Neuronal stem cell (in vitro differentiated cells): ENCODE measurements at regions not wholly inside any gene's neighbourhood (a gene's known extent, or its start where the extent isn't known, plus 50 kb on each side); places are given as distances from the start of the nearest gene placed in this dataset.

Experiments
- DNase-seq: peaks from one replicate; pipeline ENCODE4 v3.0.0-alpha.2; 2013; ENCODE audit warnings: low spot score
- H2AFZ ChIP-seq: one replicate; pipeline ENCODE4 v1.6.1; 2013; ENCODE audit warnings: mild to moderate bottlenecking, low read length, inconsistent platforms
- H2AK5ac ChIP-seq: 2 replicates; pipeline ENCODE4 v1.6.1; 2013; ENCODE audit warnings: low read depth, mild to moderate bottlenecking, inconsistent platforms, low read length, moderate library complexity, mixed read lengths
- H2BK120ac ChIP-seq: 2 replicates; pipeline ENCODE4 v1.6.1; 2013; ENCODE audit warnings: low read depth, mild to moderate bottlenecking, inconsistent platforms, low read length, moderate library complexity, mixed read lengths
- H2BK12ac ChIP-seq: one replicate; pipeline ENCODE4 v1.6.1; 2013; ENCODE audit warnings: low read length, inconsistent platforms
- H2BK15ac ChIP-seq: 2 replicates; pipeline ENCODE4 v1.6.1; 2013; ENCODE audit warnings: mild to moderate bottlenecking, low read length, inconsistent platforms, mixed read lengths
- H2BK5ac ChIP-seq: one replicate; pipeline ENCODE4 v1.6.1; 2013; ENCODE audit warnings: inconsistent platforms, mild to moderate bottlenecking, low read length, moderate library complexity
- H3K14ac ChIP-seq: one replicate; pipeline ENCODE4 v1.6.1; 2013; ENCODE audit warnings: low read length, inconsistent platforms
- H3K18ac ChIP-seq: 2 replicates; pipeline ENCODE4 v1.6.1; 2013; ENCODE audit warnings: low read length, inconsistent platforms
- H3K23ac ChIP-seq: 2 replicates; pipeline ENCODE4 v1.6.1; 2013; ENCODE audit warnings: low read depth, mild to moderate bottlenecking, mixed read lengths, low read length, inconsistent platforms; ENCODE audit not compliant: poor library complexity
- H3K27ac ChIP-seq: replicated peaks from 3 replicates; pipeline ENCODE4 v1.5.1; 2013; ENCODE audit warnings: low read length, inconsistent platforms
- H3K27me3 ChIP-seq, 3 experiments: 2 replicates each; pipeline ENCODE4 v1.6.1; 2013; ENCODE audit warnings: low read length in 3 of 3, mild to moderate bottlenecking in 2 of 3, inconsistent platforms in 1 of 3, low read depth in 1 of 3, mixed read lengths in 1 of 3, moderate library complexity in 1 of 3; ENCODE audit not compliant: control insufficient read depth in 3 of 3, insufficient read depth in 3 of 3
- H3K36me3 ChIP-seq, 2 donors: replicated peaks in 1 of 2; 2 replicates each; pipeline ENCODE4 v1.6.1; 2013; ENCODE audit warnings: low read length in 2 of 2; ENCODE audit not compliant: control insufficient read depth in 2 of 2, insufficient read depth in 2 of 2
- H3K4ac ChIP-seq: 2 replicates; pipeline ENCODE4 v1.6.1; 2013; ENCODE audit warnings: inconsistent platforms, mild to moderate bottlenecking, low read length, moderate library complexity
- H3K4me1 ChIP-seq, 2 donors: 1 replicate in 1 of 2; 2 replicates in 1 of 2; pipeline ENCODE4 v1.6.1; 2013; ENCODE audit warnings: low read length in 2 of 2, low read depth in 1 of 2; ENCODE audit not compliant: control insufficient read depth in 2 of 2, insufficient read depth in 1 of 2
- H3K4me2 ChIP-seq: one replicate; pipeline ENCODE4 v1.6.1; 2013; ENCODE audit warnings: mild to moderate bottlenecking, low read length, inconsistent platforms; ENCODE audit not compliant: insufficient read depth, poor library complexity, severe bottlenecking
- H3K4me3 ChIP-seq, 2 donors: 2 replicates each; pipeline ENCODE4 v1.5.1; 2013; ENCODE audit warnings: low read length in 2 of 2, mild to moderate bottlenecking in 2 of 2, inconsistent platforms in 1 of 2, moderate library complexity in 1 of 2
- H3K79me1 ChIP-seq: one replicate; pipeline ENCODE4 v1.6.1; 2013; ENCODE audit warnings: low read depth, mild to moderate bottlenecking, inconsistent platforms, low read length, moderate library complexity
- H3K9ac ChIP-seq: one replicate; pipeline ENCODE4 v1.6.1; 2013; ENCODE audit warnings: mild to moderate bottlenecking, low read depth, low read length, inconsistent platforms; ENCODE audit not compliant: poor library complexity
- H3K9me3 ChIP-seq, 2 donors: replicated peaks in 1 of 2; 2 replicates each; pipeline versions ENCODE3 to v1.6.1; 2013; ENCODE audit warnings: low read length in 2 of 2, mild to moderate bottlenecking in 2 of 2, inconsistent platforms in 1 of 2, low read depth in 1 of 2, mixed read lengths in 1 of 2, moderate library complexity in 1 of 2; ENCODE audit not compliant: control insufficient read depth in 2 of 2, insufficient read depth in 1 of 2
- H4K8ac ChIP-seq: one replicate; pipeline ENCODE4 v1.6.1; 2013; ENCODE audit warnings: low read depth, mild to moderate bottlenecking, inconsistent platforms, low read length, moderate library complexity
- H4K91ac ChIP-seq: one replicate; pipeline ENCODE4 v1.6.1; 2013; ENCODE audit warnings: low read length, low read depth, mild to moderate bottlenecking, inconsistent platforms; ENCODE audit not compliant: poor library complexity
- WGBS, 2 donors: extraction: QIAGEN DNeasy Blood & Tissue Kit; methylation state at CpG; one replicate each; pipeline ENCODE4 v1.1.7; 2013; ENCODE audit warnings: missing lambda C conversion rate in 2 of 2, mixed read lengths in 1 of 2; ENCODE audit not compliant: insufficient read length in 2 of 2, insufficient replicate concordance in 1 of 2; ENCODE audit errors: extremely low coverage in 2 of 2; 5-methylcytosine and 5-hydroxymethylcytosine counted together

- no peak overlapping the region for H3K27ac ChIP-seq
- H3K9ac ChIP-seq, result no peak overlapping the region
- no peak overlapping the region for H2AK5ac ChIP-seq
- H3K27me3 ChIP-seq, result no peaks in the 10 kb centered on the region
- H3K36me3 ChIP-seq, result no peaks in the 10 kb centered on the region
- H2BK120ac ChIP-seq, result no peak overlapping the region
- H2BK12ac ChIP-seq, result no peak overlapping the region
- no peaks in the 10 kb centered on the region for H3K9me3 ChIP-seq
- no peak overlapping the region for H2AFZ ChIP-seq
- no peak overlapping the region for H3K18ac ChIP-seq
- no peak overlapping the region for H4K91ac ChIP-seq
- H3K79me1 ChIP-seq, result no peaks in the 10 kb centered on the region
- DNase-seq, result no peak
- no peak overlapping the region for H2BK15ac ChIP-seq
- WGBS, 2 donors, result 100% methylated on average over 1 of the region's 4 CpGs; no CpG with 5 or more reads in 1 of the 2 donors
- H4K8ac ChIP-seq, result no peak overlapping the region
- H3K4ac ChIP-seq, result no peak overlapping the region
- H3K4me1 ChIP-seq, result peaks cover 0 to 9% of the 10 kb centered on the region in 2 donors
- no peak overlapping the region for H2BK5ac ChIP-seq
- no peak overlapping the region for H3K14ac ChIP-seq
- no peak overlapping the region for H3K4me3 ChIP-seq
- H3K23ac ChIP-seq, result no peak overlapping the region
- no peak overlapping the region for H3K4me2 ChIP-seq
Measured at GRCh38 chr3:171526146-171526545, 65.9 kb upstream of the TNIK start.

- no peak overlapping the region for H3K23ac ChIP-seq
- H3K27ac ChIP-seq, result no peak overlapping the region
- no peak overlapping the region for H3K4me2 ChIP-seq
- DNase-seq, result no peak
- H3K4me3 ChIP-seq, result no peak overlapping the region
- H3K36me3 ChIP-seq, result no peaks in the 10 kb centered on the region
- H4K8ac ChIP-seq, result no peak overlapping the region
- H3K9ac ChIP-seq, result no peak overlapping the region
- H2BK120ac ChIP-seq, result no peak overlapping the region
- no peaks in the 10 kb centered on the region for H3K9me3 ChIP-seq
- no peak overlapping the region for H4K91ac ChIP-seq
- no peaks in the 10 kb centered on the region for H3K79me1 ChIP-seq
- WGBS, 2 donors, result no CpG with 5 or more reads among the region's 6 CpGs
- H2BK12ac ChIP-seq, result no peak overlapping the region
- H2AFZ ChIP-seq, result no peak overlapping the region
- H2BK5ac ChIP-seq, result no peak overlapping the region
- H3K27me3 ChIP-seq, result no peaks in the 10 kb centered on the region
- H3K14ac ChIP-seq, result no peak overlapping the region
- H3K4me1 ChIP-seq, result peaks cover 0 to 9% of the 10 kb centered on the region in 2 donors
- H2BK15ac ChIP-seq, result no peak overlapping the region
- no peak overlapping the region for H2AK5ac ChIP-seq
- H3K18ac ChIP-seq, result no peak overlapping the region
- no peak overlapping the region for H3K4ac ChIP-seq
Measured at GRCh38 chr3:171525437-171525836, 65.2 kb upstream of the TNIK start.

DNA sequence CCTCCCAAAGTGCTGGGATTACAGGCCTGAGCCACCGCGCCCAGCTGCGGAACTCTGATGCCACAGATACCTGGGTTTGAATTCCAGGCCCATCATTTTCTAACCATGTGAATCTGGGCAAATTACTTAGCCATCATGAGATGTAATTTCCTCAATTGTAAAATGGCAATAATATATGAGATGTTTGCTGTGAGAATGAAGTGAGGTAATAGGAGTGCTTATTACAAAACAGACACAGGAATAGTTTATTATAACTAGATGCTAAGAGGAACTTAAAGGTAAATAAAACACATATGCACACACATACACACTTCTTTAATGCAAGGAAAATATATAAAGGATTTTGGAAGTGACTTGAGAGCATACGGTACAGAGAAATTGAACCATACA lies 64.7 kb upstream of the TNIK start:
- peaks cover 0 to 9% of the 10 kb centered on the region in 2 donors for H3K4me1 ChIP-seq
- H3K9ac ChIP-seq, result no peak overlapping the region
- H3K4ac ChIP-seq, result no peak overlapping the region
- no peak overlapping the region for H2AK5ac ChIP-seq
- H2AFZ ChIP-seq, result no peak overlapping the region
- no peaks in the 10 kb centered on the region for H3K36me3 ChIP-seq
- WGBS, 2 donors, result no CpG with 5 or more reads among the region's 4 CpGs
- no peak overlapping the region for H2BK5ac ChIP-seq
- no peaks in the 10 kb centered on the region for H3K9me3 ChIP-seq
- H4K91ac ChIP-seq, result no peak overlapping the region
- no peak overlapping the region for H3K4me2 ChIP-seq
- no peak overlapping the region for H2BK15ac ChIP-seq
- H3K18ac ChIP-seq, result no peak overlapping the region
- H3K14ac ChIP-seq, result no peak overlapping the region
- no peaks in the 10 kb centered on the region for H3K27me3 ChIP-seq
- no peak overlapping the region for H2BK120ac ChIP-seq
- H3K4me3 ChIP-seq, result no peak overlapping the region
- no peak overlapping the region for H3K23ac ChIP-seq
- H4K8ac ChIP-seq, result no peak overlapping the region
- no peak for DNase-seq
- H3K79me1 ChIP-seq, result no peaks in the 10 kb centered on the region
- no peak overlapping the region for H3K27ac ChIP-seq
- H2BK12ac ChIP-seq, result no peak overlapping the region

GRCh38 chr3:171522651-171523050 lies 62.4 kb upstream of the TNIK start:
- no peak overlapping the region for H3K4ac ChIP-seq
- no peak overlapping the region for H4K91ac ChIP-seq
- H3K4me2 ChIP-seq, result no peak overlapping the region
- H3K9ac ChIP-seq, result no peak overlapping the region
- no peak overlapping the region for H2BK5ac ChIP-seq
- H3K23ac ChIP-seq, result no peak overlapping the region
- no peak overlapping the region for H3K14ac ChIP-seq
- no peaks in the 10 kb centered on the region for H3K27me3 ChIP-seq
- no CpG with 5 or more reads among the region's 4 CpGs for WGBS, 2 donors
- H3K18ac ChIP-seq, result no peak overlapping the region
- H3K4me1 ChIP-seq, result peaks cover 0 to 9% of the 10 kb centered on the region in 2 donors
- no peak overlapping the region for H3K27ac ChIP-seq
- H2BK12ac ChIP-seq, result no peak overlapping the region
- no peak overlapping the region for H3K4me3 ChIP-seq
- no peaks in the 10 kb centered on the region for H3K9me3 ChIP-seq
- H3K36me3 ChIP-seq, result no peaks in the 10 kb centered on the region
- H2AK5ac ChIP-seq, result no peak overlapping the region
- no peak overlapping the region for H2BK15ac ChIP-seq
- H2AFZ ChIP-seq, result no peak overlapping the region
- no peaks in the 10 kb centered on the region for H3K79me1 ChIP-seq
- H4K8ac ChIP-seq, result no peak overlapping the region
- no peak for DNase-seq
- no peak overlapping the region for H2BK120ac ChIP-seq
